PC-3 (cell line): ENCODE measurements at regions not wholly inside any gene's neighbourhood (a gene's known extent, or its start where the extent isn't known, plus 50 kb on each side); places are given as distances from the start of the nearest gene placed in this dataset.

Source experiments
- CTCF ChIP-seq: fragments of 300-600 bp; sonication (generic); conservative IDR thresholded peaks from 2 replicates; pipeline ENCODE4 v1.5.1; 2017; ENCODE audit warnings: antibody characterized with exemption, low read depth, mild to moderate bottlenecking, low read length
- EZH2 ChIP-seq: fragments of 300-600 bp; sonication (generic); IDR thresholded peaks from one replicate; pipeline ENCODE4 v1.6.1; 2017; ENCODE audit warnings: antibody characterized with exemption, mild to moderate bottlenecking, low read length; ENCODE audit not compliant: unreplicated experiment

- TF ChIP-seq CTCF, result no peak
- TF ChIP-seq EZH2, result no peak
Observed at GRCh38 chr4:169900241-169900845, 125.9 kb downstream of the MFAP3L start.
